ENCODE measurements at regions not wholly inside any gene's neighbourhood (a gene's known extent, or its start where the extent isn't known, plus 50 kb on each side); places are given as distances from the start of the nearest gene placed in this dataset.

DNA sequence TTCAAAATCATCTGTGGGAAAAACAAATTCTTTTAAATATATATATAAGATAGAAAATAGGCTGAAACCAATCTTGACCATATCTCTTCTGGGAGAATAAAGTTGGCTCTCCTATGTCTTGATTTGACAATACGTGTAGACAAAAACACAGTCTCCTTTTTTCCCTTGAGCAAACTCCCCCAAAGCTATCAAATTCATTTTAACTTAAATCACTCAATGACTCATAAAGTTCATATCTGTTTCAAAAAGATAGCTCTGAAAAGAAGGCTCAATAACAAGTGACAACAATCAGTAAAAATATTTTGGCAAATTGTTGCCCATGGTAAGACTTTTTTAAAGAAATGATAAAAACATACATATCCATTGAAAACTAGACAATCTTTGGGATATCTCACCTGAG, 236.0 kb upstream of the TENT5A start:
- no peaks in the 10 kb centered on the region for H3K9me3 ChIP-seq (ENCODE audit: control insufficient read depth, low read length)
- no peaks in the 10 kb centered on the region for H3K27me3 ChIP-seq (replicated peaks; ENCODE audit: control insufficient read depth, insufficient read depth, low read length)
- no peaks in the 10 kb centered on the region for H3K36me3 ChIP-seq (ENCODE audit: control insufficient read depth, insufficient read depth, low read length, severe bottlenecking)
- H3K4me1 ChIP-seq (ENCODE audit: control insufficient read depth, insufficient read depth, low read length): no peaks in the 10 kb centered on the region
- no peak overlapping the region for H3K9ac ChIP-seq (ENCODE audit: low read length)
- DNase-seq (ENCODE audit: low read depth): no peak
- H3K4me3 ChIP-seq (ENCODE audit: low read length): no peak overlapping the region

DNA sequence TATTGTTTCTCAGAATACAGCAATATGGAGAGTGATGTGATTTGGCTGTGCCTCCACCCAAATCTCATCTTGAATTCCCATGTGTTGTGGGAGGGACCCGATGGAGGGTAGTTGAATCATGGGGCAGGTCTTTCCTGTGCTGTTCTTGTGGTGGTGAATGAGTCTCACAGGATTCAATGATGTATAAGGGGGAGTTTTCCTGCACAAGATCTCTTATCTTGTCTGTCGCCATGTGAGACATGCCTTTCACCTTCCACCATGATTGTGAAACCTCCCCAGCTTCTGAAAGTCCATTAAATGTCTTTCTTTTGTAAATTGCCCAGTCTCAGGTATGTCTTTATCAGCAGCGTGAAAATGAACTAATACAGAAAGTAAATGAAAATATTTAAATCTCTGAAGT, 234.8 kb upstream of the TENT5A start:
- Histone ChIP-seq H3K27me3 (replicated peaks; ENCODE audit: control insufficient read depth, insufficient read depth, low read length) (no peaks in the 10 kb centered on the region), H3K9ac (ENCODE audit: low read length) (no peak overlapping the region), H3K9me3 (ENCODE audit: control insufficient read depth, low read length) (no peaks in the 10 kb centered on the region), H3K4me1 (ENCODE audit: control insufficient read depth, insufficient read depth, low read length) (peaks cover under 1% of the 10 kb centered on the region), H3K4me3 (ENCODE audit: low read length) (no peak overlapping the region), H3K36me3 (ENCODE audit: control insufficient read depth, insufficient read depth, low read length, severe bottlenecking) (no peaks in the 10 kb centered on the region)
- no peak for DNase-seq (ENCODE audit: low read depth)

- H3K27me3 ChIP-seq (replicated peaks; ENCODE audit: control insufficient read depth, insufficient read depth, low read length): no peaks in the 10 kb centered on the region
- no peaks in the 10 kb centered on the region for H3K9me3 ChIP-seq (ENCODE audit: control insufficient read depth, low read length)
- DNase-seq (ENCODE audit: low read depth): peak; percentile 74
- no peaks in the 10 kb centered on the region for H3K36me3 ChIP-seq (ENCODE audit: control insufficient read depth, insufficient read depth, low read length, severe bottlenecking)
- H3K4me1 ChIP-seq (ENCODE audit: control insufficient read depth, insufficient read depth, low read length): peaks cover 12% of the 10 kb centered on the region
- H3K4me3 ChIP-seq (ENCODE audit: low read length): no peak overlapping the region
- H3K9ac ChIP-seq (ENCODE audit: low read length): no peak overlapping the region
Observed at GRCh38 chr6:81985191-81985590, 232.7 kb upstream of the TENT5A start.

- no peak for DNase-seq (ENCODE audit: low read depth)
- Histone ChIP-seq H3K36me3 (ENCODE audit: control insufficient read depth, insufficient read depth, low read length, severe bottlenecking) (no peaks in the 10 kb centered on the region), H3K27me3 (replicated peaks; ENCODE audit: control insufficient read depth, insufficient read depth, low read length) (no peaks in the 10 kb centered on the region), H3K4me3 (ENCODE audit: low read length) (no peak overlapping the region), H3K9ac (ENCODE audit: low read length) (no peak overlapping the region), H3K9me3 (ENCODE audit: control insufficient read depth, low read length) (peaks cover 5% of the 10 kb centered on the region), H3K4me1 (ENCODE audit: control insufficient read depth, insufficient read depth, low read length) (peaks cover 12% of the 10 kb centered on the region)
Observed at GRCh38 chr6:81984599-81984998, 232.1 kb upstream of the TENT5A start.

DNA sequence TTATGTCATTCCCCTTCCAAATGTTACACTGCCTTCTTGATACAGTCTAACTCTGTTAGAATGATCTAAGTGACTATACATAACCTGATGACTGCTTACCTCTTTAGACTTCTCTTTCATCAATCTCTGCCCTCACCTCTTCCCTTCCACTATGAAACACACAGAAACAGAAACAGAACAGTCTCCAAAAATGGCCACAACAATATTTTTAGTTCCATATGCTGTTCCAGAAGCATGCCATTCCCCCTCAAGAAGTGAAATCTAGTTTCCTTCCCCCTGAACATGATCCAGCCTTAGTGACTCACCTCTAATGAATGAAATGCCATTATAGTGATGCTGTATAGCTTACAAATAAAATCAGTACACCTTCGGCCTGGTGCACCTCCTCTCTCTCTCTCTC, 229.3 kb upstream of the TENT5A start:
- DNase-seq (ENCODE audit: low read depth): peak; percentile 65
- no peaks in the 10 kb centered on the region for H3K27me3 ChIP-seq (replicated peaks; ENCODE audit: control insufficient read depth, insufficient read depth, low read length)
- H3K4me3 ChIP-seq (ENCODE audit: low read length): peak overlapping the region; percentile 45
- peaks cover 11% of the 10 kb centered on the region for H3K9me3 ChIP-seq (ENCODE audit: control insufficient read depth, low read length)
- peak overlapping the region; percentile 20 for H3K9ac ChIP-seq (ENCODE audit: low read length)
- no peaks in the 10 kb centered on the region for H3K36me3 ChIP-seq (ENCODE audit: control insufficient read depth, insufficient read depth, low read length, severe bottlenecking)
- H3K4me1 ChIP-seq (ENCODE audit: control insufficient read depth, insufficient read depth, low read length): peaks cover 12% of the 10 kb centered on the region

- Histone ChIP-seq H3K27me3 (replicated peaks; ENCODE audit: control insufficient read depth, insufficient read depth, low read length) (no peaks in the 10 kb centered on the region), H3K36me3 (ENCODE audit: control insufficient read depth, insufficient read depth, low read length, severe bottlenecking) (no peaks in the 10 kb centered on the region), H3K9ac (ENCODE audit: low read length) (no peak overlapping the region), H3K9me3 (ENCODE audit: control insufficient read depth, low read length) (peaks cover 13% of the 10 kb centered on the region), H3K4me3 (ENCODE audit: low read length) (no peak overlapping the region), H3K4me1 (ENCODE audit: control insufficient read depth, insufficient read depth, low read length) (peaks cover 12% of the 10 kb centered on the region)
- no peak for DNase-seq (ENCODE audit: low read depth)
Observed at GRCh38 chr6:81979767-81980166, 227.3 kb upstream of the TENT5A start.

DNA sequence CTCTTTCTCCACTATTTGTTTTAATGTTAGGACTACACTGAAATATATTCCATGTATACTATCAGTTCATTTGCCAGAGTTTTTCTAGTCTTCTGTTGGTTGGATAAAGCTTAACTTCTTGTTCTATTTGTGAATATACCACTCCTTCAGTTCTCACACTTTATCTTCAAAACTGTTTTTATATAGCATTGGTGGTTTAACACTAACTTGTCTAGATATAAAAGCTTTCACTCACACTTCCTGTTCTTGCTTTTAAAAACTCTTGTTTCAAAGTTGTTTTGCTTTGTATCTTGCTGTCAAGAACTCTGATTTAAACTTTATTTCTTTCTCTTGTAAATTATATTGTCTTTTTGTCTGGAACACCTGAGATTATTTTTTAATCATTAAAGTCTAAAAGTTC, 226.8 kb upstream of the TENT5A start:
- Histone ChIP-seq H3K4me3 (ENCODE audit: low read length) (no peak overlapping the region), H3K9ac (ENCODE audit: low read length) (no peak overlapping the region), H3K36me3 (ENCODE audit: control insufficient read depth, insufficient read depth, low read length, severe bottlenecking) (no peaks in the 10 kb centered on the region), H3K4me1 (ENCODE audit: control insufficient read depth, insufficient read depth, low read length) (peaks cover 12% of the 10 kb centered on the region), H3K27me3 (replicated peaks; ENCODE audit: control insufficient read depth, insufficient read depth, low read length) (no peaks in the 10 kb centered on the region), H3K9me3 (ENCODE audit: control insufficient read depth, low read length) (peaks cover 13% of the 10 kb centered on the region)
- DNase-seq (ENCODE audit: low read depth): no peak

GRCh38 chr6:81978230-81978629, 225.7 kb upstream of the TENT5A start:
- H3K4me1 ChIP-seq (ENCODE audit: control insufficient read depth, insufficient read depth, low read length): peaks cover 12% of the 10 kb centered on the region
- H3K9me3 ChIP-seq (ENCODE audit: control insufficient read depth, low read length): peaks cover 13% of the 10 kb centered on the region
- no peak overlapping the region for H3K9ac ChIP-seq (ENCODE audit: low read length)
- H3K36me3 ChIP-seq (ENCODE audit: control insufficient read depth, insufficient read depth, low read length, severe bottlenecking): no peaks in the 10 kb centered on the region
- H3K4me3 ChIP-seq (ENCODE audit: low read length): no peak overlapping the region
- no peaks in the 10 kb centered on the region for H3K27me3 ChIP-seq (replicated peaks; ENCODE audit: control insufficient read depth, insufficient read depth, low read length)
- no peak for DNase-seq (ENCODE audit: low read depth)

- peaks cover 13% of the 10 kb centered on the region for H3K9me3 ChIP-seq (ENCODE audit: control insufficient read depth, low read length)
- peak; percentile 36 for DNase-seq (ENCODE audit: low read depth)
- H3K9ac ChIP-seq (ENCODE audit: low read length): no peak overlapping the region
- no peaks in the 10 kb centered on the region for H3K27me3 ChIP-seq (replicated peaks; ENCODE audit: control insufficient read depth, insufficient read depth, low read length)
- H3K4me3 ChIP-seq (ENCODE audit: low read length): no peak overlapping the region
- no peaks in the 10 kb centered on the region for H3K36me3 ChIP-seq (ENCODE audit: control insufficient read depth, insufficient read depth, low read length, severe bottlenecking)
- H3K4me1 ChIP-seq (ENCODE audit: control insufficient read depth, insufficient read depth, low read length): peaks cover 12% of the 10 kb centered on the region
Observed at GRCh38 chr6:81977486-81977885, 225.0 kb upstream of the TENT5A start.

DNA sequence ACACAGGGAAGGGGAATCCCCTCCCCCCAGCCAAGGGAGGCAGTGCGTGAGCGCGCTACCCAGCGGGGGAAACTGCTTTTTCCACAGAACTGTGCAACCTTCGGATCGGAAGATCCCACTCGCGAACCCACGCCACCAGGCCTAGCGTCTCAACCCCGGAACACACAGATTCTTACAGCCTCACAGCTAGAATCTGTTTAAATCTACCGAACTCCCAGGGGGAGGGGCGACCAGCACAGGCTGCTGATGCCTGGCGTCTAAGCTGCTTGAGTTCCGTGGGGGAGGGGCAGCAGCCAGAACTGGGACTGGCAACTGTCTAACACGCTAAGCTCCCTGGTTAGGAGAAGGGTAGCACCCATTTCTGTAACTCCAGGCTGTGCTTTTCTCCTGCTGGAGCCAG, 217.3 kb upstream of the TENT5A start:
- no peaks in the 10 kb centered on the region for H3K27me3 ChIP-seq (replicated peaks; ENCODE audit: control insufficient read depth, insufficient read depth, low read length)
- no peaks in the 10 kb centered on the region for H3K36me3 ChIP-seq (ENCODE audit: control insufficient read depth, insufficient read depth, low read length, severe bottlenecking)
- DNase-seq (ENCODE audit: low read depth): no peak
- H3K4me1 ChIP-seq (ENCODE audit: control insufficient read depth, insufficient read depth, low read length): no peaks in the 10 kb centered on the region
- H3K4me3 ChIP-seq (ENCODE audit: low read length): no peak overlapping the region
- H3K9ac ChIP-seq (ENCODE audit: low read length): no peak overlapping the region
- no peaks in the 10 kb centered on the region for H3K9me3 ChIP-seq (ENCODE audit: control insufficient read depth, low read length)

- no peak for DNase-seq (ENCODE audit: low read depth)
- no peak overlapping the region for H3K9ac ChIP-seq (ENCODE audit: low read length)
- no peaks in the 10 kb centered on the region for H3K4me1 ChIP-seq (ENCODE audit: control insufficient read depth, insufficient read depth, low read length)
- no peak overlapping the region for H3K4me3 ChIP-seq (ENCODE audit: low read length)
- no peaks in the 10 kb centered on the region for H3K9me3 ChIP-seq (ENCODE audit: control insufficient read depth, low read length)
- H3K27me3 ChIP-seq (replicated peaks; ENCODE audit: control insufficient read depth, insufficient read depth, low read length): no peaks in the 10 kb centered on the region
- H3K36me3 ChIP-seq (ENCODE audit: control insufficient read depth, insufficient read depth, low read length, severe bottlenecking): no peaks in the 10 kb centered on the region
Observed at GRCh38 chr6:81969011-81969410, 216.5 kb upstream of the TENT5A start.

- H3K4me3 ChIP-seq (ENCODE audit: low read length): no peak overlapping the region
- H3K9me3 ChIP-seq (ENCODE audit: control insufficient read depth, low read length): no peaks in the 10 kb centered on the region
- no peaks in the 10 kb centered on the region for H3K4me1 ChIP-seq (ENCODE audit: control insufficient read depth, insufficient read depth, low read length)
- no peak overlapping the region for H3K9ac ChIP-seq (ENCODE audit: low read length)
- no peaks in the 10 kb centered on the region for H3K27me3 ChIP-seq (replicated peaks; ENCODE audit: control insufficient read depth, insufficient read depth, low read length)
- no peak for DNase-seq (ENCODE audit: low read depth)
- no peaks in the 10 kb centered on the region for H3K36me3 ChIP-seq (ENCODE audit: control insufficient read depth, insufficient read depth, low read length, severe bottlenecking)
Observed at GRCh38 chr6:81966968-81967367, 214.5 kb upstream of the TENT5A start.

Measured in adipocyte (in vitro differentiated cells).